ENCODE measurements at regions not wholly inside any gene's neighbourhood (a gene's known extent, or its start where the extent isn't known, plus 50 kb on each side); places are given as distances from the start of the nearest gene placed in this dataset.
"Not testable (repeated sequence)": the region's sequence is repeated elsewhere in the genome, so short reads cannot be mapped to it uniquely, and the experiment has no call there.

GRCh38 chr5:84885485-84886258 is 501.0 kb upstream of the EDIL3 start:
- DNase-seq (ENCODE audit: low spot score), result no peak

DNA sequence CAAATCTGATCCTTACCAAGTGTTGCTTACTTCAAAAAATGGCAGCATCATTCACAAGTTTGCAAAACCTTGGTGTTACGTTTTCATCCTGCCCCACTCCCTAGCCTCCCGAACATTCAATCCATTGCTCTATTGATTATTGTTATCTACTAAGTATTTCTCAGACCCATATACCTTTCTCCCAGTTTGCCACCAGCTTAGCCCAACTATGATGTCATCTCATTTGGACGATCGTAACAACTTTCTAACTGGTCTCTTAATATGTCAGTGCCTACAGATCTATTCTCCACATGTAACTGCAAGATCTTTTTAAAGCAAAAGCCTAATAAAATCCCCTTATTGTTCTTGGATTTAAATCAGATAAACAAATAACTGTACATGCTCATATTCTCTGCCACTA is 497.1 kb upstream of the EDIL3 start:
- DNase-seq (ENCODE audit: low spot score), result no peak

DNA sequence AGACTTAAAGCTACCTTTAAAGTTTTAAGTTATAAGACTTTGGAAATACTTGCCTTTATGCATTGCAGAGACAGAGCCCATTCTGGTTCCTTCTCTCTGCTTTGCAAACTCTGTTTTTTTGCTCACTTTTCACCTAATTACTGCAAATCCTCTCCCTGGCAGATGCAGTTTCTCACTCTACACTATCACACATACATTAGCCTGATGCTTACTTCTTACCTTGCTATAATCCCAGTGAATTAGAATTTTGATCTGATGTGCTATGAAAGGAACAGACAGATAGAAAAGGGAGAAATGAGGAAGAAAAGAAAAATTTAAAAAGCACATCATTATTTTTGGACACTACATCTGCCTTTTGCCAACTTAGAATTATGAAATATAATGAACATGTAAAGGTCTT is 489.5 kb upstream of the EDIL3 start:
- no peak for DNase-seq (ENCODE audit: low spot score)

DNA sequence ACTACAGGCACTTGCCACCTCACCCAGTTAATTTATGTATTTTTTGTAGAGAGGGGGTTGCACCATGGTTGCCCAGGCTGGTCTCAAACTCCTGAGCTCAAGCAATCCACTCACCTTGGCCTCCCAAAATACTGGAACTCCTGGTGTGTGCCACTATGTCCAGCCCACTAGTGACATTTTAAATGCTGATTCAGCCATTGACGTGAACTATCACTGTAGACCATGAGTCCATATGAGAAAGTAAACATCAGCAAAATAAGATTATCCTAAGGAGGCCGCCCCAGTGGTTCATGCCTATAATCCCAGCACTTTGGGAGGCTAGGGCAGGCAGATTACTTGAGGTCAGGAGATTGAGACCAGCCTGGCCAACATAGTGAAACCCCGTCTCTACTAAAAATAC is 488.1 kb upstream of the EDIL3 start:
- DNase-seq (ENCODE audit: low spot score), result no peak

- no peak for DNase-seq (ENCODE audit: low spot score)
These were observed 485.7 kb upstream of the EDIL3 start for GRCh38 chr5:84870369-84870768.

DNA sequence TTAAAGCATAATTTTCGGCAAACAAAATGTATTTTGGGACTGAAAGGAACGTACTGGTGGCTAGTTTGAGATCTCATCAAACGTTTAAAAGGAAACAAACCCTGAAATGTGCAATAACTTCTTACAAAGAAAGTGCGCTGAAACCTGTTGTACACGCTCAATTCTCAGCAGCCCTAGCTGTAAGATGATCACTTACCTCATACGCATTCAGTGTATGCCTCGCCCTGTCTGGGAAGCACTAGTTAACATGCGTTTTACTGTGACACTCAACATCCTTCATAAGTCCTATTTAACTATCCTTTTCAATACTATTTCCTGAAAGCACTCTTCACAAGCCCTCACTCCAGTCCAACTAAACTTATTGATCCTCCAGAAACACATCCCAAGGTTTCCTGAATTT is 485.0 kb upstream of the EDIL3 start:
- no peak for DNase-seq (ENCODE audit: low spot score)

DNA sequence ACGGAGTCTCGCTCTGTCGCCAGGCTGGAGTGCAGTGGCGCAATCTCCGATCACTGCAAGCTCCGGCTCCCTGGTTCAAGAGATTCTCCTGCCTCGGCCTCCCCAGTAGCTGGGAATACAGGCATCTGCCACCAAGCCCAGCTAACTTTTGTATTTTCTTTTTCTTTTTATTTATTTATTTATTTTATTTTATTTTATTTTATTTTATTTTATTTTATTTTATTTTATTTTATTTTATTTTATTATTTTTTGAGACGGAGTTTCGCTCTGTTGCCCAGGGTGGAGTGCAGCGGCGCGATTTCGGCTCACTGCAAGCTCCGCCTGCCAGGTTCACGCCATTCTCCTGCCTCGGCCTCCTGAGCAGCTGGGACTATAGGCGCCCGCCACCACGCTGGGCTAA is 479.3 kb upstream of the EDIL3 start:
- DNase-seq (ENCODE audit: low spot score), result not testable (repeated sequence)

DNA sequence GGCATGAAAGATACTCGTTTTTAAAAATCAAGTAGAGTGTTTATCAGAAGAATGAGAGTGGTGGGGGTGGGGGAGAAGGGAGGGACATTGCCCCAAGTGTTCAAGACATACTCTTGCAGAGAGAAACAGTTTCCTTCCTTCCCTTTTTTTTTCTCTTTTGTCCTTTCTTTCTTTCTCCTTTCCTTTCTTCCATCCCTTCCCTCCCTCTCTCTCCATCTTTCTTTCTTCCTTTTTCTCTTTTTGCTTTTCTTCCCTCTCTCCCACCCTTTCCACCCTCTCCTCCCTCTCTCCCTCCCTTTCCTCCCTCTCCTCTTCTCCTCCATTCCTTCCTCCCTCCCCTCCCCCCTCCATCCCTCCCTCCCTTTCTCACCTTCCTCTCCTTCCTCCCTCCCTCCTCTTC is 478.3 kb upstream of the EDIL3 start:
- DNase-seq (ENCODE audit: low spot score), result no peak

- DNase-seq (ENCODE audit: low spot score), result no peak
These were observed 477.5 kb upstream of the EDIL3 start for GRCh38 chr5:84862132-84862531.

- DNase-seq (ENCODE audit: low spot score), result no peak
These were observed 476.6 kb upstream of the EDIL3 start for GRCh38 chr5:84861306-84861705.

DNA sequence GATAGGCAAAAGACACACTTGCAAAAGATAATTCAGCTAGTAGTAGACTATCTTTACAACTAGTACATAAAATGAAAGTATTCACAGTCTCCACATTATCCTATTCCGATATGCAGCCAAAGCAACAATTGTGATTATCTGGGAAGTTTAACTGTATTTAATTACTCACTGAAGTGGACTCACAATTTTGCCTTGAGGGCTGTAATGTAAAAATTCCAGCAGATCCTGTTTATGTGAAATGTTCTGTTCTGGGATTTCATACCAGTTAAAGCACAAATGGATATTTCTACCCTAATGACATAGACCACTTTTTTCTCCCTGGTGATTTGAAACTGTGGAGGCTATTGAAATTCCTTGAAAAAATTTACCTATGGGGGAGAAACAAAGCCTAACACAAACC is 474.4 kb upstream of the EDIL3 start:
- no peak for DNase-seq (ENCODE audit: low spot score)

DNA sequence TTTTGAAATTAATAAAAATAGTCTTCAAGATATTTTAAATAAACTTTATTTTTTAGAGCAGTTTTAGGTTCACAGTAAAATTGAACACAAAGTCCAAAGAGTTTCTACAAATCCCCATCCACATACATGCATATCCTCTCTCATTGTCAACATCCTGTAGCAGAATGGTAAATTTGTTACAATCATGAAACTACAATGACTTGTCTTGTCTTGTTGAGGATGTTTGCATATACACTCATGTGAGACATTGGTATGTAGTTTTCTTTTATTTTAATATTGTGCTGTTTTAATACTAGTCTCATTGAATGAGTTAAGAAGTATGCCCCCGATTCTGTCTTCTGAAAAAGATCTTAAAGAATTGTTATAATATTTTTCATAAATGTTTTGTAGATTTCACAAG is 447.0 kb upstream of the EDIL3 start:
- no peak for DNase-seq (ENCODE audit: low spot score)

GRCh38 chr5:84830265-84830664 is 445.6 kb upstream of the EDIL3 start:
- no peak for DNase-seq (ENCODE audit: low spot score)

GRCh38 chr5:84825606-84826005 is 440.9 kb upstream of the EDIL3 start:
- DNase-seq (ENCODE audit: low spot score), result no peak

- DNase-seq (ENCODE audit: low spot score), result no peak
These were observed 437.2 kb upstream of the EDIL3 start for GRCh38 chr5:84821924-84822323.

GRCh38 chr5:84817953-84818352 is 433.3 kb upstream of the EDIL3 start:
- DNase-seq (ENCODE audit: low spot score), result no peak

GRCh38 chr5:84816746-84817547 is 432.3 kb upstream of the EDIL3 start:
- DNase-seq (ENCODE audit: low spot score), result no peak

GRCh38 chr5:84816160-84816559 is 431.5 kb upstream of the EDIL3 start:
- no peak for DNase-seq (ENCODE audit: low spot score)

DNA sequence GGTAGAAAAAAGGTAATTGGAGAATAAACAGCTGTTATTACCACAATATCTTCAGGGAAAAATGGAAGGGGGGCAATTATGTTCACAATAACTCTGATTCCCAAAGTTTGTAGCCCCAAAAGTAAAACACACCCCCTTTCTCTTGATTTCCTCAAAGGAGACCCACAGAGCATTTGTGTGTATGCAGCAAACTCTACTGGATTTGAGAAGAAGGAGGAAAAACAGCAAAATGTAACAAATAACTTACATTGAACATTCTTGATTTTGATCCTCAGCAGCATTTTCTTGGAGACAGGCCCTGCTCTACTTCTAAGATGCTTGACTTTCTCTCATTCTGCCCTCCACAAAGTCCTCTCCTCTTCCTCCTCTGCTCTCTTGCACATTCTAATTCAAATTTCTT is 420.8 kb upstream of the EDIL3 start:
- no peak for DNase-seq (ENCODE audit: low spot score)

- DNase-seq (ENCODE audit: low spot score), result no peak
These were observed 411.7 kb upstream of the EDIL3 start for GRCh38 chr5:84796399-84796798.

DNA sequence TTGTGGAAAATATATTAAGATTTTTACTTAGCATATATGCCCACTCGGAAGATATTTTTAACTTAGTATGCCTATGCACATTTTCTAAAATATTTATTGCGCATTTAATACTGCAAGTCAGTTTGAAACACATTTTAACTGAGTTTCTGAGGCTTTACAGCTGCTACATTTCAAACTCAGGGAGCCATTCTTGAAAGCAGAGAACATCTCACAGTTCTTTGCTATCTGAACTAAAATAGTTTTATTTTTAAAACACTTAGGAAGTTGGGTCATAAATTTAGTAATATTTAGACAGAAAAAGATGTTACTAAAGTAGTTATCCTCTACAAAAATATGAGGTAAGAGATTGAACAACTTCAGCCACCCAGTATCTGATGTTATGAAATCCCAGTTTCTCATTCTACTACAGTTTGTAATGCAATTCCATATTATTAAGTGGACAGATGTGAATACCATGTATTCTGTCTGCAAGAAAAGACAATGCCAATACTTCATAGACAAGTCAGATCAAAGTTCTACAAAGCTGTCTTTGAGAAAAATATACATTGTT is 409.9 kb upstream of the EDIL3 start:
- DNase-seq (ENCODE audit: low spot score), result no peak

GRCh38 chr5:84791730-84792129 is 407.1 kb upstream of the EDIL3 start:
- DNase-seq (ENCODE audit: low spot score), result no peak

DNA sequence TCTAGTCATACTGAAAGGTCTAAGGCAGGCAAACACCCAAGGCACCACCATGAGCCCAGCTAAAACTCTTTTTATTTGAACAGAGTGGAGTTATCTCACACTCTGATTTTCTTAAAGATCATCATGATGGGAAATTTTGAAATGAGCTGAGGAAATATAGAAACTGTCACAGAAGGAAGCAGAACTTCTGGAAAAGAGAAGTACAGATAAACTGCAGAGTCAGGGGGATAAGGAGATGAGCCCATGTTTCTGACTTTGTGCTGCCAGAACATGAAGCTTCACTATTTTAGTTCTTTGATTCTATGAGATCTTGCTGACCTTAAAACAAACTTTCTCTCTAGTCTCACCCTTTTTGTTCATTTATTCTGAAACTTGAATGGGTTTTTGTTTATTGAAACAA is 406.5 kb upstream of the EDIL3 start:
- DNase-seq (ENCODE audit: low spot score), result no peak

Data from GM03348 (cell line).